Stomach (tissue), 8 donors: ENCODE measurements at regions not wholly inside any gene's neighbourhood (a gene's known extent, or its start where the extent isn't known, plus 50 kb on each side); places are given as distances from the start of the nearest gene placed in this dataset.

Source experiments
- DNase-seq, 2 donors: peaks; one replicate each; pipeline versions ENCODE4 v3.0.0 to v3.0.0-alpha.2; 2013 to 2019
- H3K27ac ChIP-seq, 5 donors: fragments of 200-600 bp in 4 of 5; sonication (generic) in 4 of 5; one replicate each; pipeline ENCODE4 v1.5.1; 2013 to 2019; ENCODE audit warnings: mild to moderate bottlenecking in 1 of 5, moderate library complexity in 1 of 5
- H3K27me3 ChIP-seq, 3 donors: fragments of 200-600 bp; sonication (generic); one replicate each; pipeline ENCODE4 v1.5.1; 2017 to 2019; ENCODE audit warnings: mixed run types in 1 of 3
- H3K36me3 ChIP-seq, 4 donors: fragments of 200-600 bp; sonication (generic); 1 replicate in 3 of 4; 2 replicates in 1 of 4; pipeline ENCODE4 v1.5.1; 2016 to 2019
- H3K4me1 ChIP-seq, 4 donors: fragments of 200-600 bp; sonication (generic); one replicate each; pipeline ENCODE4 v1.5.1; 2016 to 2019
- H3K4me3 ChIP-seq, 4 donors: fragments of 200-600 bp; sonication (generic) in 3 of 4; one replicate each; pipeline ENCODE4 v1.5.1; 2016 to 2019; ENCODE audit warnings: mild to moderate bottlenecking in 1 of 4
- H3K9me3 ChIP-seq, 4 donors: fragments of 200-600 bp; sonication (generic); one replicate each; pipeline ENCODE4 v1.5.1; 2016 to 2019
- EP300 ChIP-seq: sonication (generic); formaldehyde crosslinking; IDR thresholded peaks from one replicate; pipeline ENCODE4 v1.6.1; 2017; ENCODE audit warnings: antibody characterized with exemption
- POLR2A ChIP-seq, 4 donors: fragments of 450-650 bp; IDR thresholded peaks; one replicate each; pipeline ENCODE4 v1.6.1; 2016; ENCODE audit warnings: antibody characterized with exemption in 4 of 4, control low read depth in 2 of 4, mild to moderate bottlenecking in 1 of 4, moderate library complexity in 1 of 4
- POLR2AphosphoS5 ChIP-seq, 3 donors: sonication (generic); formaldehyde crosslinking; IDR thresholded peaks; one replicate each; pipeline ENCODE4 v1.6.1; 2016; ENCODE audit warnings: antibody characterized with exemption in 3 of 3
- WGBS, 5 donors: extraction: QIAGEN DNeasy Blood & Tissue Kit in 3 of 5; methylation state at CpG; one replicate each; pipeline versions ENCODE4 v1.1.5 to v1.1.7; 2013 to 2018; 5-methylcytosine and 5-hydroxymethylcytosine counted together
- intact Hi-C: fragments of 100-400 bp; cut with DNase I; formaldehyde crosslinking; loops from one replicate; pipeline ENCODE4 v1.15.1; 2023; ENCODE audit warnings: low total_unique reads
- TF ChIP-seq, protein P1 (sequence below), 7 experiments: fragments of 450-650 bp in 4 of 7; fragments of 200-600 bp in 3 of 7; sonication (generic) in 3 of 7; IDR thresholded peaks; one replicate each; pipeline ENCODE4 v1.5.1; 2016 to 2019; ENCODE audit warnings: antibody characterized with exemption in 7 of 7, control low read depth in 2 of 7, mild to moderate bottlenecking in 1 of 7
- donor health status: healthy with polysubstance abuse.
- donor health status: Bipolar disorder and iron deficiency.
- donor health status: healthy.

DNA sequence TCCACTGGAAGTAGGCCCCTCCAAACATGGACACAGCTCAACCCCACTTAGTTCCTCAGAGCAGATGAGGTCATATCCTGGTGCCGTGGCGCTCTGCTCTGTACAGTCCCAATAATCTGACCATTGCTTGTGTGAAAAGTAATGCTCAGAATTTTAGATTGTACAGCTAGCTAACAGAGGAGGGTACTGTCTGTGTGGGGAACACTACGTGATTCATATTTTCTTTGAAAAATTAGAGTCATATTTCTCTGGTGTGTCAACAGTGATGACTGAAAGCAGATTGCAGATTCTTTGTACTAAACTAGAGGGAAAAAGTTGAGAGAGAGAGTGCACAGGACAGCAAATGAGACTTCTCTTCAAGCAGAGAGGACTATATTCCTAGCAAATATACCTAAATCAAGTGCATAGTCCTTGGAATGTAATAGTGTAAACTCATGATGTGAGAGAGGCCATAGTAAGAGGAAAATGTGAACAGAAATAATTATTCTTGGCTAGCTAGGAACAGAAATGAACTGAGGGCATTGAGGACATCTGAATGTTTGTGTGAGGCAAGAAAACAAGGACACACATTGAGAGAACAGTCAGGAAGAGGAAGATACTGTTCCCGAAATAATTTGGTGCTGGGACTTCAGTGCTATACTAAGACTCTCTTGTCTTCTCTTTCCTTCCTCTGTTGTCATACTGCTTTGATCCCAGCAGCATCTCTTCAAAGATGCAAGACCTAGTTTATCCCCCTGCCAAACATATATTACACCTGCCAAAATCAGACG lies 157.0 kb upstream of the RND3 start:
- no peaks in the 10 kb centered on the region for H3K27me3 ChIP-seq
- H3K36me3 ChIP-seq, result no peaks in the 10 kb centered on the region
- no peaks in the 10 kb centered on the region for H3K9me3 ChIP-seq
- TF ChIP-seq EP300 (no peak), POLR2A (IDR thresholded peaks at IDR 0.05) (no peak), POLR2AphosphoS5 (IDR thresholded peaks at IDR 0.05) (no peak)
- TF ChIP-seq, protein P1, sequence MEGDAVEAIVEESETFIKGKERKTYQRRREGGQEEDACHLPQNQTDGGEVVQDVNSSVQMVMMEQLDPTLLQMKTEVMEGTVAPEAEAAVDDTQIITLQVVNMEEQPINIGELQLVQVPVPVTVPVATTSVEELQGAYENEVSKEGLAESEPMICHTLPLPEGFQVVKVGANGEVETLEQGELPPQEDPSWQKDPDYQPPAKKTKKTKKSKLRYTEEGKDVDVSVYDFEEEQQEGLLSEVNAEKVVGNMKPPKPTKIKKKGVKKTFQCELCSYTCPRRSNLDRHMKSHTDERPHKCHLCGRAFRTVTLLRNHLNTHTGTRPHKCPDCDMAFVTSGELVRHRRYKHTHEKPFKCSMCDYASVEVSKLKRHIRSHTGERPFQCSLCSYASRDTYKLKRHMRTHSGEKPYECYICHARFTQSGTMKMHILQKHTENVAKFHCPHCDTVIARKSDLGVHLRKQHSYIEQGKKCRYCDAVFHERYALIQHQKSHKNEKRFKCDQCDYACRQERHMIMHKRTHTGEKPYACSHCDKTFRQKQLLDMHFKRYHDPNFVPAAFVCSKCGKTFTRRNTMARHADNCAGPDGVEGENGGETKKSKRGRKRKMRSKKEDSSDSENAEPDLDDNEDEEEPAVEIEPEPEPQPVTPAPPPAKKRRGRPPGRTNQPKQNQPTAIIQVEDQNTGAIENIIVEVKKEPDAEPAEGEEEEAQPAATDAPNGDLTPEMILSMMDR (IDR thresholded peaks at IDR 0.05), result no peak
- no peak overlapping the region for H3K4me3 ChIP-seq
- WGBS, 5 donors, result 62 to 69% (median 67%) methylated on average over 5 of the region's 5 CpGs
- H3K27ac ChIP-seq, result peak overlapping the region in 1 of 5 donors; percentile 34
- DNase-seq, result peak in 1 of 2 donors; percentile 59
- peaks cover 0 to 7% (median 3%) of the 10 kb centered on the region in 4 donors for H3K4me1 ChIP-seq
- intact Hi-C loops, result no loop called here

DNA sequence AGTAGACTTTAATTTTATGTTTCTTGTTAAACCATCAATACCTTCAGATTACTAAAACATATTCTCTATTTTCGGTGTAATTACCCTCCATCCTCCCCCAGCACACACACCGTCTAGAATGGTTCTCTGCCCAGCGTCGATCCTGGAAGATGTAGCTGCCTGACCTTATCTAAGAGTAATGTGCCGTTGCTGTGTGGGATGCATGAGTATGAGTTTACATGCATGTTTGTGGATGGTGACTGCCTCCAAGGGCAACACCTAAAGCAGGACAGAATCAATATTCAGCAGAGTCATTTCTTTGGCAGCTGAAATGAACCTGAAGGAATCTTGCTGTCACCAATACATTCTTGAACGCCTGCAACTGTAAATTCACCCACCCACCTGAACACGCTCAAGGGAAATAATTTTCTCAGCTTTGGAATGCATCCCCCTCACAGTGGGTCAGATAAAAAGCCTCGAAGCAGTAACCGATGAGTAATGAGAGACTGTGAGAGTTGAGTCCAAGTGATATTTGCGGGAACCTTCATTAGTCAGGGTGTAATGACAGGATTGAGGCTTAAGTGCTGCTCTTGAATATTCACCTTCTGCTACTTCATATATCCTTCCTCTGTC lies 155.8 kb upstream of the RND3 start:
- no peak overlapping the region for H3K27ac ChIP-seq
- no peak for DNase-seq
- no peaks in the 10 kb centered on the region for H3K36me3 ChIP-seq
- intact Hi-C loops, result no loop called here
- H3K4me3 ChIP-seq, result no peak overlapping the region
- peaks cover 0 to 7% (median 3%) of the 10 kb centered on the region in 4 donors for H3K4me1 ChIP-seq
- WGBS, 5 donors, result 85 to 91% (median 90%) methylated on average over 10 of the region's 10 CpGs
- TF ChIP-seq EP300, result no peak
- no peak for TF ChIP-seq POLR2A (IDR thresholded peaks at IDR 0.05)
- TF ChIP-seq, protein P1 (IDR thresholded peaks at IDR 0.05), result no peak
- TF ChIP-seq POLR2AphosphoS5 (IDR thresholded peaks at IDR 0.05), result no peak
- no peaks in the 10 kb centered on the region for H3K9me3 ChIP-seq
- H3K27me3 ChIP-seq, result no peaks in the 10 kb centered on the region

DNA sequence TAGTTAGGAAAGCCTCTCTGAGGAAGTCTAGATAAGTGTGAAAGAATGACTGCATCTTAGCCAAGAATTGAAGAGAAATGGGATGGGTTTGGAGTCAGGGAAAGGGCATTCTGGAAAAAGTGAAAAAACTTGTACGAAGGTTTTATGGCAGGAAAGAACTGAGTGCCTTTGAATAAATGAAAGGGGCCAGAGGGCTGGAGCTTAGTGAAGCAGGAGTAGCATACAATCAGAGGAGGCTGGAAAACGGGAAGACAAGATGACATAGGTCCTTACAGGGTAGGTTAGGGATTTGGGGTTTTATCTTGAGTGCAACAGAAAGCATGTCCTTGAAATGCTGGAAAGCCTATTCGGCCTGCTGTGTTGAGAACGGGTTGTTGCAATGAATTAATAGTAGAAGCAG lies 152.6 kb upstream of the RND3 start:
- H3K4me3 ChIP-seq, result no peak overlapping the region
- WGBS, 5 donors, result 29 to 51% (median 47%) methylated on average over 4 of the region's 4 CpGs
- peak overlapping the region in 1 of 5 donors; percentile 3 for H3K27ac ChIP-seq
- DNase-seq, result peak in 1 of 2 donors; percentile 11
- H3K36me3 ChIP-seq, result no peaks in the 10 kb centered on the region
- intact Hi-C loops, result no loop called here
- TF ChIP-seq EP300 (no peak), POLR2AphosphoS5 (IDR thresholded peaks at IDR 0.05) (no peak), POLR2A (IDR thresholded peaks at IDR 0.05) (no peak)
- TF ChIP-seq, protein P1 (IDR thresholded peaks at IDR 0.05), result no peak
- no peaks in the 10 kb centered on the region for H3K9me3 ChIP-seq
- no peaks in the 10 kb centered on the region for H3K27me3 ChIP-seq
- peaks cover 0 to 7% (median 3%) of the 10 kb centered on the region in 4 donors for H3K4me1 ChIP-seq

DNA sequence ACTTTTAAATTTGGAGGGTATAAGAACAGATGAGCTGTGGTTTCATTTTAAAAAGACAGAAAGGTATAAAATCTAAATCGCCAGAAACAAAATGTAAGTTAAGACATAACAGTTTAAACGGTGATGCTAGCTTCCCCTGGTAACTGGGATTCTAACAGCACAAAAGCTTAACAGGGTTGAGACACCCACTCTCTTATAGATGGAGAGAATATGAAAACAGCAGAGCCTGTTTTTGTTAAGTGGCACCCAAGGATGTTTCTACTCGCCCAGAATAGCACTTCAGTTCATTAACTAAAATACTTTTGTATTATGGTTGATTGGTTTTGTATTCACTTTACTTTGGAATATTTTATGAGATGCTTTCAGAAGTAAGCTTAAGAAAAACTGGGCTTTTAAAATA lies 151.9 kb upstream of the RND3 start:
- Histone ChIP-seq H3K4me1 (peaks cover 0 to 7% (median under 1%) of the 10 kb centered on the region in 4 donors), H3K4me3 (no peak overlapping the region), H3K9me3 (no peaks in the 10 kb centered on the region), H3K36me3 (no peaks in the 10 kb centered on the region), H3K27ac (peak overlapping the region in 1 of 5 donors; percentile 3), H3K27me3 (no peaks in the 10 kb centered on the region)
- DNase-seq, result no peak
- WGBS, 5 donors, result 17 to 52% (median 38%) methylated on average over 3 of the region's 3 CpGs
- TF ChIP-seq EP300 (no peak), POLR2AphosphoS5 (IDR thresholded peaks at IDR 0.05) (no peak), POLR2A (IDR thresholded peaks at IDR 0.05) (no peak)
- TF ChIP-seq, protein P1 (IDR thresholded peaks at IDR 0.05), result no peak
- intact Hi-C loops, result no loop called here
